ENCODE measurements at regions not wholly inside any gene's neighbourhood (a gene's known extent, or its start where the extent isn't known, plus 50 kb on each side); places are given as distances from the start of the nearest gene placed in this dataset.
A peak's percentile ranks its signal among the peaks of the same experiment; 100 is the strongest.

- no peak overlapping the region for H3K27ac ChIP-seq
- no peak overlapping the region for H3K4me3 ChIP-seq
- peak in 4 of 8 experiments; percentile 45 to 89 (median 48) for ATAC-seq (replicated peaks in 6 of 8)
- H3K4me1 ChIP-seq (replicated peaks in 1 of 2) = peaks cover 6 to 14% of the 10 kb centered on the region in 2 donors
- WGBS, 10 experiments = 33 to 100% (median 79%) methylated on average over 1 to 2 of the region's 2 CpGs; no CpG with 5 or more reads in 3 of the 10 experiments
- in situ Hi-C loops (cut with MboI; ENCODE audit: low pct_unique_long_range_greater_than_20kb in 2 of 9, low sequenced_read_pairs in 9 of 9, unreplicated experiment in 9 of 9) = no loop called here
These were observed 129.4 kb upstream of the RHOBTB1 start for GRCh38 chr10:61073391-61073790.

GRCh38 chr10:61071580-61071979 is 127.6 kb upstream of the RHOBTB1 start:
- in situ Hi-C loops (cut with MboI; ENCODE audit: low pct_unique_long_range_greater_than_20kb in 2 of 9, low sequenced_read_pairs in 9 of 9, unreplicated experiment in 9 of 9) = no loop called here
- H3K27ac ChIP-seq = no peak overlapping the region
- WGBS, 10 experiments = 17 to 100% (median 92%) methylated on average over 1 to 3 of the region's 3 CpGs; no CpG with 5 or more reads in 1 of the 10 experiments
- no peak overlapping the region for H3K4me3 ChIP-seq
- no peak for ATAC-seq (replicated peaks in 6 of 8)
- peaks cover 6 to 14% of the 10 kb centered on the region in 2 donors for H3K4me1 ChIP-seq (replicated peaks in 1 of 2)

- no peak overlapping the region for H3K4me3 ChIP-seq
- in situ Hi-C loops (cut with MboI; ENCODE audit: low pct_unique_long_range_greater_than_20kb in 2 of 9, low sequenced_read_pairs in 9 of 9, unreplicated experiment in 9 of 9) = no loop called here
- peaks cover 6 to 7% of the 10 kb centered on the region in 2 donors for H3K4me1 ChIP-seq (replicated peaks in 1 of 2)
- no peak overlapping the region for H3K27ac ChIP-seq
- no peak for ATAC-seq (replicated peaks in 6 of 8)
- WGBS, 10 experiments = 0 to 100% (median 57%) methylated on average over 1 of the region's 1 CpG; no CpG with 5 or more reads in 4 of the 10 experiments
These were observed 124.5 kb upstream of the RHOBTB1 start for GRCh38 chr10:61068471-61068870.

GRCh38 chr10:61067671-61068336 is 123.8 kb upstream of the RHOBTB1 start:
- Histone ChIP-seq H3K27ac (no peak overlapping the region), H3K4me3 (no peak overlapping the region), H3K4me1 (replicated peaks in 1 of 2) (peaks cover 12 to 13% of the 10 kb centered on the region in 2 donors)
- in situ Hi-C loops (cut with MboI; ENCODE audit: low pct_unique_long_range_greater_than_20kb in 2 of 9, low sequenced_read_pairs in 9 of 9, unreplicated experiment in 9 of 9) = no loop called here
- ATAC-seq (replicated peaks in 6 of 8) = no peak
- 17 to 92% (median 49%) methylated on average over 1 to 4 of the region's 4 CpGs; no CpG with 5 or more reads in 2 of the 10 experiments for WGBS, 10 experiments

- ATAC-seq (replicated peaks in 6 of 8) = no peak
- Histone ChIP-seq H3K27ac (no peak overlapping the region), H3K4me1 (replicated peaks in 1 of 2) (peaks cover 18 to 23% of the 10 kb centered on the region in 2 donors), H3K4me3 (no peak overlapping the region)
- in situ Hi-C loops (cut with MboI; ENCODE audit: low pct_unique_long_range_greater_than_20kb in 2 of 9, low sequenced_read_pairs in 9 of 9, unreplicated experiment in 9 of 9) = no loop called here
- WGBS, 10 experiments = 37 to 92% (median 72%) methylated on average over 2 to 7 of the region's 7 CpGs
These were observed 122.8 kb upstream of the RHOBTB1 start for GRCh38 chr10:61066661-61067344.

GRCh38 chr10:61065051-61065450 is 121.1 kb upstream of the RHOBTB1 start:
- 29 to 100% (median 74%) methylated on average over 1 to 2 of the region's 2 CpGs; no CpG with 5 or more reads in 2 of the 10 experiments for WGBS, 10 experiments
- Histone ChIP-seq H3K4me1 (replicated peaks in 1 of 2) (peaks cover 18 to 23% of the 10 kb centered on the region in 2 donors), H3K4me3 (no peak overlapping the region), H3K27ac (no peak overlapping the region)
- in situ Hi-C loops (cut with MboI; ENCODE audit: low pct_unique_long_range_greater_than_20kb in 2 of 9, low sequenced_read_pairs in 9 of 9, unreplicated experiment in 9 of 9) = no loop called here
- no peak for ATAC-seq (replicated peaks in 6 of 8)

- in situ Hi-C loops (cut with MboI; ENCODE audit: low pct_unique_long_range_greater_than_20kb in 2 of 9, low sequenced_read_pairs in 9 of 9, unreplicated experiment in 9 of 9) = no loop called here
- WGBS, 10 experiments = 80 to 100% (median 96%) methylated on average over 1 to 4 of the region's 4 CpGs; no CpG with 5 or more reads in 2 of the 10 experiments
- ATAC-seq (replicated peaks in 6 of 8) = no peak
These were observed 120.4 kb upstream of the RHOBTB1 start for GRCh38 chr10:61064356-61064755.

GRCh38 chr10:61063901-61064300 is 119.9 kb upstream of the RHOBTB1 start:
- no peak overlapping the region for H3K27ac ChIP-seq
- in situ Hi-C loops (cut with MboI; ENCODE audit: low pct_unique_long_range_greater_than_20kb in 2 of 9, low sequenced_read_pairs in 9 of 9, unreplicated experiment in 9 of 9) = no loop called here
- 33 to 100% (median 78%) methylated on average over 1 of the region's 1 CpG; no CpG with 5 or more reads in 3 of the 10 experiments for WGBS, 10 experiments
- no peak overlapping the region for H3K4me3 ChIP-seq
- H3K4me1 ChIP-seq (replicated peaks in 1 of 2) = peaks cover 18 to 23% of the 10 kb centered on the region in 2 donors
- peak in 3 of 8 experiments; percentile 28 to 44 (median 37) for ATAC-seq (replicated peaks in 6 of 8)

More at GRCh38 chr10:61064356-61064755, 120.4 kb upstream of the RHOBTB1 start:
- Histone ChIP-seq H3K4me3 (no peak overlapping the region), H3K27ac (no peak overlapping the region), H3K4me1 (replicated peaks in 1 of 2) (peaks cover 18 to 23% of the 10 kb centered on the region in 2 donors)

GRCh38 chr10:61063034-61063433 is 119.0 kb upstream of the RHOBTB1 start:
- WGBS, 10 experiments = 10 to 100% (median 44%) methylated on average over 1 to 3 of the region's 3 CpGs; no CpG with 5 or more reads in 1 of the 10 experiments
- peaks cover 18 to 23% of the 10 kb centered on the region in 2 donors for H3K4me1 ChIP-seq (replicated peaks in 1 of 2)
- ATAC-seq (replicated peaks in 6 of 8) = peak in 3 of 8 experiments; percentile 31 to 68 (median 36)
- no peak overlapping the region for H3K27ac ChIP-seq
- in situ Hi-C loops (cut with MboI; ENCODE audit: low pct_unique_long_range_greater_than_20kb in 2 of 9, low sequenced_read_pairs in 9 of 9, unreplicated experiment in 9 of 9) = no loop called here
- no peak overlapping the region for H3K4me3 ChIP-seq

GRCh38 chr10:61061923-61062504 is 118.0 kb upstream of the RHOBTB1 start:
- Histone ChIP-seq H3K4me3 (no peak overlapping the region), H3K27ac (no peak overlapping the region), H3K4me1 (replicated peaks in 1 of 2) (peaks cover 18 to 23% of the 10 kb centered on the region in 2 donors)
- peak in 5 of 8 experiments; percentile 74 to 90 (median 88) for ATAC-seq (replicated peaks in 6 of 8)
- in situ Hi-C loops (cut with MboI; ENCODE audit: low pct_unique_long_range_greater_than_20kb in 2 of 9, low sequenced_read_pairs in 9 of 9, unreplicated experiment in 9 of 9) = no loop called here
- 13 to 67% (median 32%) methylated on average over 2 to 6 of the region's 6 CpGs; no CpG with 5 or more reads in 1 of the 10 experiments for WGBS, 10 experiments

- no peak for ATAC-seq (replicated peaks in 6 of 8)
- Histone ChIP-seq H3K4me1 (replicated peaks in 1 of 2) (peaks cover 18 to 23% of the 10 kb centered on the region in 2 donors), H3K27ac (no peak overlapping the region), H3K4me3 (no peak overlapping the region)
- 20 to 100% (median 81%) methylated on average over 1 to 5 of the region's 5 CpGs for WGBS, 10 experiments
- in situ Hi-C loops (cut with MboI; ENCODE audit: low pct_unique_long_range_greater_than_20kb in 2 of 9, low sequenced_read_pairs in 9 of 9, unreplicated experiment in 9 of 9) = no loop called here
These were observed 115.7 kb upstream of the RHOBTB1 start for GRCh38 chr10:61059636-61060035.

GRCh38 chr10:61052469-61053205 is 108.7 kb upstream of the RHOBTB1 start:
- ATAC-seq (replicated peaks in 6 of 8) = no peak
- in situ Hi-C loops (cut with MboI; ENCODE audit: low pct_unique_long_range_greater_than_20kb in 2 of 9, low sequenced_read_pairs in 9 of 9, unreplicated experiment in 9 of 9) = no loop called here
- WGBS, 10 experiments = 50 to 100% (median 88%) methylated on average over 1 to 2 of the region's 2 CpGs; no CpG with 5 or more reads in 6 of the 10 experiments
- Histone ChIP-seq H3K27ac (no peak overlapping the region), H3K4me1 (replicated peaks in 1 of 2) (no peaks in the 10 kb centered on the region), H3K4me3 (no peak overlapping the region)

Data from motor neuron (in vitro differentiated cells).